ENCODE measurements at regions not wholly inside any gene's neighbourhood (a gene's known extent, or its start where the extent isn't known, plus 50 kb on each side); places are given as distances from the start of the nearest gene placed in this dataset.
"Not testable (repeated sequence)": the region's sequence is repeated elsewhere in the genome, so short reads cannot be mapped to it uniquely, and the experiment has no call there.

- DNase-seq = no peak
Measured at GRCh38 chr6:115203381-115203780, 857.3 kb downstream of the FRK start.

DNA sequence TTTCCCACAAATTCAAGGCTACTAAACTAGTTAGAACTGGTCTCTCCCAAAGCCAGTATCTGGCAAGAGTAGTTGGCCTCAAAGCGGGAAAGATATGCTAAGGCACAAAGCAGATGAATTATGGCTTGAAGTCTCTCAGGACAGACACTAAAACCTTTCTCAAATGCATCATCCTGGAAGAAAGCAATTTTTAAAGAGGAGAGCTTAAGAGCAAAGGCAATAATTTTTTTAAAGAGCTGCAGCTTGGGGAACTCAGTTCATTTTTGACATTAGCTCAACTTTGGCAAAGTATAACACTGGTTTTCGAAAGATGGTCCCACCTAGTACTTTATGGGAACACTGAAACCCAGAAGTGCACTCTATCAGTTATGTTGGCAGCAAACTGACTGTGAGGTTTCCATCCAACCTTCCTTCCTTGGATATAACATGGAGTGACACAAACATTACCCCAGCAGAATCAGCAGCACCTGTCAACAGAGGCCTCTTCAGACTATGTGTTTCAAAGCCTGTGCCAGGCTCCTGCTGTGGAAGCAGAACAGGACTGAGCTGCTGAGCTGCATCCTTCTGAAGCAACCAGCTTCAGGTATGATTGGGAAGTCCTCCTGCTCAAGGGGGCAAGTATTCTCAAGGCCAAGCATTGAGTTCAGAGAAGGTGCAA, 852.3 kb upstream of the HS3ST5 start:
- DNase-seq = no peak

DNA sequence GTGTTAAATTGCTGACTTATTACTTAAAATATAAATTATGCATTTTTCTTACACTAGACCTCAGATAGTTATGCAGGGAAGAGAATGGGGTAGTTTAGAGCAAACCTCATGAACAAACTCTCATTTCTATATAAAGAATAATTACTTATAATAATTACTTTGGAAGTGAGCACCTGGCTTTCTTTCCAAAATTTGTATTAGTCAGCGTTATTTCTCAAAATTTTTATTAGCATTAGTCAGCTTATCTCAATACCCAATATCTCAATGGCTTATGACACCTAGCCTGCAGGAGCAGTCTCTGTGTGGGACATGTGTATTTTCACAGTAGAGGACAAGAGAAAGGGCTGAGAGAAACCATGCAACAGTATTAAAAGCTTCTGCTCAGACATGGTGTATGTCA, 849.2 kb upstream of the HS3ST5 start:
- no peak for DNase-seq

GRCh38 chr6:115190534-115190933, 847.7 kb upstream of the HS3ST5 start:
- no peak for DNase-seq

- not testable (repeated sequence) for DNase-seq
Measured at GRCh38 chr6:115175456-115175855, 832.6 kb upstream of the HS3ST5 start.

GRCh38 chr6:115165912-115166311, 823.1 kb upstream of the HS3ST5 start:
- DNase-seq = not testable (repeated sequence)

DNA sequence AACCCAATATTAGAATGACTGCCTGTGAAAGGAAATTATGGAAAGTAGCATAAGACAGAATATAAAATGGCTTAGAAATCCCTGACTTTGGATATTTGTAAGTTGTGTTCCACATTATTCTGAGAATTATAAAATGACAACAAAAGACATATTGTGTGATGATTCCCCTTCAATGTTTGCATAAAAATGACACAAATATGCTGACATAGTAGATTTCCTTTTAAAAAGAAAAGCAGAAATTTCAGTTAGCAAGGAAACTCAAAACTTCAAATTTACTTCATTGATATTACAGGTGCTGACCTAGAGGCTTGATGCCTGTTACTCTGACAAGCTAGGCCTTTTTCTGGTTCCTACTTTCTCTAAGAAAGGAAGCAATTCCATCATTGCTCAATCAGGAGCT, 816.9 kb upstream of the HS3ST5 start:
- DNase-seq = no peak

GRCh38 chr6:115137910-115138309, 795.1 kb upstream of the HS3ST5 start:
- DNase-seq = no peak

DNA sequence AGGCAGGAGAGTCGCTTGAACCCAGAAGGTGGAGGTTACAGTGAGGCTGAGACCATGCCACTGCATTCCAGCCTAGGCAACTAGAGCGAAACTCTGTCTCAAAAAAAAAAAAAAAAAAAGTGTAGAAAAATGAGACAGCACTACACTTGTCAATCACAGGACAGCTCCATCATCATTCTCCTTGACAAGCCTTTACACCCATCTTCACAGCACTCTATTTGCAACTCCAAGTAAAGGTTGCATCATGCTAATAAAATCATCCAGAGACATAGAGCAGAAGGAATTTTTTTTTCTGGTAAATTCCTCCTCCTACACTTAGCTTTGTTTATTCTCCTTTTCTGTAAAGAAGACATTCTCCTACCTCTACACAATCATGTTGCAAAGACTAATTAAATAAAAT, 791.0 kb upstream of the HS3ST5 start:
- no peak for DNase-seq

DNA sequence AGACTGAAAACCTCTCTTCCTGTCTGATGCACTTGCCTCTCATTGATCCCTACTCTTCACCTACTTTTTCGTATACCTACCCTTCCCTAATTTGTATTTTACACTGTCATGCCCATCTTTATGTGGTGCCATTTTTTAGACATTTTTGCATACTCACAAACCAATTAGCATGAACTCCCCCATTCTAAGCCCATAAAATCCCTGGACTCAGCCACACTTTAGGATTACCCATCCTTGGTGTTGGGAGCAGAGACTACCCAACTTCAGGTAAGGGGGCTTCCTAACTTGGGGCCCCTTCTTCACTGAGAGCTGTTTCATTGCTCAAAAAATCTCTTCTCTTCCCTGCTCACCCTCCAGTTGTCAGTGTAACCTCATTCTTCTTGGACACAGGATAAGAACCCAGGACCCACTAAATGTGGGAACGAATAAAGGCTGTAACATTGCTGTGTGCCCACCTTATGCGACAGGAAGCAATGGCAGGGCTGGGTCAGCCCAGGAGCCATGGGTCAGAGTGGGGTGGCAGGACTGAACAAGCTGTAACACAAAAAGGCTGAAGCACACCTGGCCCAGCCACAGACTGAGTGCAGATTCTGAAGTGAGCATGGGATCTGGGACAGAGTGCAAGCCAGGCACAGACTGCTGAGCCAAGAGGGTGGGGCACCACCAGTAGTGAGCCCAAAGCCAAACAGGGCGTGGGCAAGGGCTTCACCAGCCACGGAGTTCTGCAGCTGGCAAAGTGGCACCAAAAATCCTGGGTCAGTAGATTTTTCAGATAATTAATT, 789.1 kb upstream of the HS3ST5 start:
- no peak for DNase-seq

GRCh38 chr6:115121513-115121912, 778.7 kb upstream of the HS3ST5 start:
- DNase-seq = not testable (repeated sequence)

DNA sequence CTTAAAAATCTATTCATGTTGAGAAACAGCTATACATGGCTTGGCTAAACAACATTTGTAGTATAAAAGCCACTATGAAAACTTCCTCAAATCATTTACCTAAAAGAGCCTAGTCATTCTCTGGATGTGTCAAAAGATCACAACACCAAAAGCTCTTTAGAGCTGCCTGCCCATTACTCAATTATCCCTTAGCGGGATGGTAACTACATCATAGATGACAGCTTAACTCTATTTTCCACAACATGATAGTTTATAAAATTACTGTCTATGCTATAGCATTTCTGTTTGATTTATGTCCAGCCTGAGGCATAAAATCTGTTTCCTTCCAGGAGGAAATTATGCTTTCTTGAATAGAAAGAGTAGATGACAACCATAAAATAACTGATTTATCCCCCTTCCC, 777.6 kb upstream of the HS3ST5 start:
- no peak for DNase-seq

DNA sequence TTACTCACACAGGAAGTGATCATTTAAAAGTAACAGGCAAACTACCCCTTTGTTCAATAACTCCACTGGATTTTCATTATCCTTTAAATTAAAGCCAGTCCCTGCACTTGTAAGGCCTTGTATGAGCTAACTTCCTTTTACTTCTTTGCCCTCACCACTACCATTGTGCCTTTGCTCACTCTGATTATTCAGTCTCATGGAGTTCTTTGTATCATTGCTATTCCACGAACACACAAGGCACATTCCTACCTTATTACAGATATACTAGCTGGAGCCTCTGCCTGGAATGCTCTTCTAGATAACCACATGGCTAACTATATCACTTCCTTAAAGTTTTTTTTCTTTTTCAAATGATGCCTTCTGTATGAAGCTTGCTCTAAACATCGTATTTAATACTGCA, 748.6 kb upstream of the HS3ST5 start:
- DNase-seq = no peak

DNA sequence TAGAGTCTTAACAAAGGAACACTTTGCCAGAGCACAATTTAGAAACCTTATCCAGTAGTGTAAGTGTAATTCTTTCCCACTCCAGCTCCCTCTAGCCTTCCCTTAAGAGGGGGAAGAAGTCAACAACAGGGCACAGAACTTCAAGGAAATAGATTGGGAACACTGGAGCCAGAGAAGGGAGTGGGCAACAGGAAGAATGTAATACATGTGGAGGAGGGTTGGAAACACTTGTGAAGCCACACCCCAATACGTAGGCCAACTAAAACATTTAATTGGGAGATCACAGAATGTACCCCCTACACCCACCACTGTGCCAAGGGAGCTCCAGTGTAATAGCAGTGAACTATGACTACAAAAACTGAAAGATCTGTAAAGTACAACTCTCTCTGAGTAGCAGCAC, 735.7 kb upstream of the HS3ST5 start:
- DNase-seq = no peak

- no peak for DNase-seq
Measured at GRCh38 chr6:115071962-115072361, 729.1 kb upstream of the HS3ST5 start.

- no peak for DNase-seq
Measured at GRCh38 chr6:115067690-115068447, 725.0 kb upstream of the HS3ST5 start.

GRCh38 chr6:115064680-115065079, 721.9 kb upstream of the HS3ST5 start:
- DNase-seq = no peak

GRCh38 chr6:115060581-115060980, 717.8 kb upstream of the HS3ST5 start:
- no peak for DNase-seq

DNA sequence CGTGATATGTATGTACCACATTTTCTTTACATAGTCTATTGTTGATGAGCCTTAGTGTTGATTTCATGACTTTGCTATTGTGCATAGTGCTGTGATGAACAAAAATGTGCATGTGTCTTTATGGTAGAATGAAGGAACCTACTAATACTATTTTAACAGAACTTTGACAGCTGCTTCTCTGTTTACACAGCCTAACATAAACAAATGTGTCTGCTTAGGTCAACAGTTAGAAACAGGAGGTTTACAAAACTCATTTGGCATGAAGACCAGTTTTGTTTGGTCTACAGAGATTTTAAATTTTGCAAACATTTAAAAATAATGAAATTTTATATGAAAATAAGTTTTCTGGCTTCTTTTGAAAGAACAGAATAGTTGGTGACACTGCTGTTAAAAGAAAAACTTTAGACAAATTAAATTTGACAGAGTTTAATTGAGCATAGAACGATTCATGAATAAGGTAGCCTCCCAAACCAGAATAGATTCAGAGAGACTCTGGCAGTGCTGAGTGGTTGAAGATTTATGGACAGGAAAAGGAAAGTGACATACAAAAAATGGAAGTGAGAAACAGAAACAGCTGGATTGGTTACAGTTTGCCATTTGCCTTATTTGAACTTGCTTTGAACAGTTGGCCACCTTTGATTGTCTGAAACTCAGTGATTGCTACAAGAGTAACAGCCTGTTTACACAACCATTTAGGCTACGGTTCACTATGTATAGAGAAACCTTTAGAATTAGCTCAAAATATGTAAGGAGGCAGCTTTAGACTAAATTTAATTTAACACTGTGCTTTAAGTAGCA, 715.8 kb upstream of the HS3ST5 start:
- DNase-seq = no peak

DNA sequence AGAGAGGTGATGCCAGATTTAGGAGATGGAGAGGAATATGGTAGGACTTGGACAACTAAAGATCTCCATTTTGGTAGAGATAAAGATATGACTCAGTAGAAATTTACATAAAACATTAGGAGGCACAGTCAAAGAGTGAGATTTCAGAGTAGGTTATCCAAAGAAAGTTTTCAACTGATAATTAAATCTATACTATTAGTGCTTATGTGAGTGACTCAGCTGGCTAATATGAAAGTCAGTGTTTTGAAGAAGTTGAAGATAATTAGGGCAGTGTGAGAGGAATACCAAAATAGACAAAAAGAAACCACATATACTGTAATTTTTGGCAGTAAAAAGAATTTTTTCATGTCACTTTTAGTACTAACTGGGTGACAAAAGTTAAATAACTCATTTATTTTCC, 712.8 kb upstream of the HS3ST5 start:
- no peak for DNase-seq

DNA sequence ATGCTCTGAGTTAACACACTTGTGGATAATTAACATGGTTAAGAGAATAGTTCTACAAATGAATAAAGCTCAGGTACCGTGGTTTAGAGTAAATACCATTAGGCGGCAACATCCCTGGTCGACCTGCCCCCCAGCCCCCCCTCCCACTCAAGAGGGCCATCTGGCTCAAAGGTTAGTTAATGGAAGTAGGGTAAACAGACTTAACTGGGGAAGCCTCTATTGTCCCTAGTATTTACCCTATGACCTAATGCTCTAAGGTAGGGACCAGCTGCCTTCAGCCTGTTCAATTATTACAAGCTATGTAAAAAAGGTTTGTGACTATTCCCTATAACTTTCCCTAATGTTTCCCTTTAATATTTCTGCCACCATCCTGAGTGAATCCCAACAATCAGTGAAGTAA, 711.4 kb upstream of the HS3ST5 start:
- not testable (repeated sequence) for DNase-seq

GRCh38 chr6:115053169-115053860, 710.5 kb upstream of the HS3ST5 start:
- no peak for DNase-seq
